SK-N-MC (cell line): ENCODE measurements at regions not wholly inside any gene's neighbourhood (a gene's known extent, or its start where the extent isn't known, plus 50 kb on each side); places are given as distances from the start of the nearest gene placed in this dataset.

Source experiments
- DNase-seq: peaks from one replicate; pipeline ENCODE4 v3.0.0-alpha.2; 2011; ENCODE audit warnings: low read depth, low spot score
- H3K27ac ChIP-seq: fragments of 200-600 bp; sonication (generic); 2 replicates; pipeline ENCODE4 v1.5.1; 2016; ENCODE audit warnings: mixed run types
- H3K36me3 ChIP-seq: fragments of 200-600 bp; sonication (generic); 2 replicates; pipeline ENCODE4 v1.6.1; 2017; ENCODE audit warnings: antibody characterized with exemption, low read length, mixed read lengths; ENCODE audit not compliant: insufficient read depth
- H3K4me3 ChIP-seq: fragments of 200-600 bp; sonication (generic); 2 replicates; pipeline ENCODE4 v1.5.1; 2016
- H3K9ac ChIP-seq: fragments of 200-600 bp; sonication (generic); 2 replicates; pipeline ENCODE4 v1.8.0; 2017; ENCODE audit warnings: mixed run types, mixed read lengths; ENCODE audit not compliant: insufficient read length
- H3K9me3 ChIP-seq: fragments of 200-600 bp; sonication (generic); 2 replicates; pipeline ENCODE4 v1.6.1; 2017; ENCODE audit warnings: low read depth, mild to moderate bottlenecking, antibody characterized with exemption, low read length, moderate library complexity, mixed read lengths
- EZH2 ChIP-seq: fragments of 200-600 bp; sonication (generic); IDR thresholded peaks from one replicate; pipeline ENCODE4 v1.6.1; 2017; ENCODE audit warnings: antibody characterized with exemption
- FOXP2 ChIP-seq: optimal IDR thresholded peaks from 2 replicates; pipeline ENCODE3; 2011; ENCODE audit warnings: mild to moderate bottlenecking, moderate library complexity; ENCODE audit not compliant: insufficient read depth; ENCODE audit errors: extremely low read length, control extremely low read depth
- POLR2AphosphoS5 ChIP-seq: IDR thresholded peaks from 2 replicates; pipeline ENCODE4 v1.6.1; 2012; ENCODE audit warnings: mild to moderate bottlenecking, low read depth, low read length, borderline replicate concordance

DNA sequence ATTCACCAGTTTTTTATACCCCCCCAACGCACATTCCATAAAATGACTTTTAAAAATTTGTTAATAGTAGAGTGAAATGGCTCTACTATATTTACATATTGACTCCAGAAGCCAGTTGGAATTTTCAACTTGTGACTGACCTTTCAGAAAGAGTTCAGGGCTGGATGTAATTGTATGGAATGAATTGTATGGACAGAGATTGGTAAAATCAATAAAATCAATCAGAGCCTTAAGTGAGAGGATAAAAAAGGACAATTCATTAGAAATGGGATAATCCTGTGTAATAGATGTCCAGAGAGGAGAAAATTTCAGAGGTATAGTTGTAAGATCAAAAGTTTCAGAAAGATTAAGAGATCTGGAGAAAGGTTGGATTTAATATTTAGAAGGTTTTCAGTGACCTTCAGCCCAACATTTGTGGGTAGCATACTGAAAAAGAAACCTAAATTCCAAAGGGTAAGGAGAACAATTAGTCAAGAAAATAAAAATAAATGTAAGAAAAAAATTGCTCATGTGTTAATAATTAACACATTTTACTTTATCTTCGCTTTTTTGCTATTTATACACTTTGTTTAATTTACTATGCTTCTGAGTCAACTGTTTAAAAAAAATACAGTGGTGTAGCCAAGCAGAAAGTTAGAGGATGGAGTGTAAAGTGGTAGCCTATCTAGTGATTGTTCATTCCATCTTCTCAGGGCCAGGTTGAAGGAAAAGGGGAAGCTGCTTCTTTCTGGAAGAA lies 385.4 kb upstream of the TMEFF2 start:
- Histone ChIP-seq H3K9ac (no peak overlapping the region), H3K4me3 (no peak overlapping the region), H3K9me3 (no peaks in the 10 kb centered on the region), H3K36me3 (no peaks in the 10 kb centered on the region), H3K27ac (no peak overlapping the region)
- DNase-seq, result no peak
- TF ChIP-seq EZH2 (no peak), FOXP2 (no peak)

DNA sequence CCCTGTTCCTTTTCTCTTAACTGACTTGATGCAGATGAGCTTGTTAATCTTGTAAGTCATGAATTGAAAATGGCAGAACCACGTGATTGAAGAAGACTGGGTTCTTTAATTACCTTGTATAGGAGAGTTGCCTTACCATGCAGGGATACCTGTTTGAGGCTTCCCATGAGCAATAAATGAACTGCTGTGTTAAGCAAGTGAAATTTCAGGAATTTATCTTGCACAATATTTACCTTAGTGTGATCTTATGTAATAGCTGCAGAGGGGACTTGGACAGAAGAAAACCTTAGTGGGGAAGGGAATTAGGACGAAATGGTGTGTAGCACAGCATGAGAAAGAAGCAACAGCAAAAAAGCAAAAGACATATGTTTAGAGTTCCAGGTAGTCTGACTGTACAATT lies 384.0 kb upstream of the TMEFF2 start:
- H3K9ac ChIP-seq, result no peak overlapping the region

DNA sequence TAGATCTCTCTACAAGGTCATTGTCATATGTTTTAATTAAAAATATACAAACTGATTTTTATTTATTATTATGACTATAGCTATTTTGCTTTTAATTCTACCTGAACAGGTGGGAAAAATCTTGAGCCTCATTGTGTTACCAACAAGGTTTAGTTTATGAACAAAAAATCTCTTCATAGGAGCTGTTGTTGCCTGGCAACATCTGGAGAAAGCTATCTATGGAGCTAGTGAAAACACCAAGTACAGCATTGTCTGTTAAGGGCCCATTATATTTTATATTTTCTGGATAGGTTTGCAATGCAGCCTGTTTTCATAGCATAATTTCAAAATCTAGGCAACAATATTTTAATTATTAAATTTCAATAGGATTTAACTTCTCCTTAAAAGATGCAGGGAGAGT lies 383.0 kb upstream of the TMEFF2 start:
- Histone ChIP-seq H3K36me3 (no peaks in the 10 kb centered on the region), H3K9me3 (no peaks in the 10 kb centered on the region), H3K4me3 (no peak overlapping the region), H3K9ac (no peak overlapping the region), H3K27ac (peak overlapping the region; percentile 4; the same call in 1 of the 2 replicates)
- no peak for DNase-seq
- TF ChIP-seq EZH2, result no peak
- no peak for TF ChIP-seq FOXP2
- no peak for TF ChIP-seq POLR2AphosphoS5

More for the DNA sequence above, 384.0 kb upstream of the TMEFF2 start:
- no peaks in the 10 kb centered on the region for H3K9me3 ChIP-seq
- peak overlapping the region; percentile 13; the same call in 1 of the 2 replicates for H3K27ac ChIP-seq
- no peak for DNase-seq
- H3K36me3 ChIP-seq, result no peaks in the 10 kb centered on the region
- TF ChIP-seq FOXP2, result no peak
- TF ChIP-seq POLR2AphosphoS5, result no peak
- TF ChIP-seq EZH2, result no peak
- H3K4me3 ChIP-seq, result peak overlapping the region; percentile 2

DNA sequence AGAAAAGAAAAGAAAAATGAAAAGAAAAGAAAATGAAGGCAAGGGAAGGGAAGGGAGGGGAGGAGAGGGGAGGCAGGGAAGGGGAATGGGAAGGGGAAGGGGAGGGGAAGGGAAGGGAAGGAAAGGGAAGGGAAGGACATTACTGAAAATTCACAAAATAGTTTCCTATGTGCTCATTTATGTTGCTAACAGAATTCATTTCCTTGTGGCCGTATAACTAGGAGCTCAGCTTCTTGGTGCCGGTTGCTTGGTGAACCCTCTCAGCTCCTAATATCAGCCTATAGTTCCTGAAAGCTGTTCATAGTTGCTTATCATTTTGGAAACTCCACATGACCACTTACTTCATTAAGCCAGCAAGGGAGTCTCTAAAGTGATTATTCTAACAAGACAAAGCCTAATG lies 379.8 kb upstream of the TMEFF2 start:
- no peak for DNase-seq
- no peaks in the 10 kb centered on the region for H3K36me3 ChIP-seq
- H3K4me3 ChIP-seq, result no peak overlapping the region
- no peak overlapping the region for H3K9ac ChIP-seq
- TF ChIP-seq EZH2 (no peak), FOXP2 (no peak), POLR2AphosphoS5 (no peak)
- H3K27ac ChIP-seq, result no peak overlapping the region
- H3K9me3 ChIP-seq, result no peaks in the 10 kb centered on the region

DNA sequence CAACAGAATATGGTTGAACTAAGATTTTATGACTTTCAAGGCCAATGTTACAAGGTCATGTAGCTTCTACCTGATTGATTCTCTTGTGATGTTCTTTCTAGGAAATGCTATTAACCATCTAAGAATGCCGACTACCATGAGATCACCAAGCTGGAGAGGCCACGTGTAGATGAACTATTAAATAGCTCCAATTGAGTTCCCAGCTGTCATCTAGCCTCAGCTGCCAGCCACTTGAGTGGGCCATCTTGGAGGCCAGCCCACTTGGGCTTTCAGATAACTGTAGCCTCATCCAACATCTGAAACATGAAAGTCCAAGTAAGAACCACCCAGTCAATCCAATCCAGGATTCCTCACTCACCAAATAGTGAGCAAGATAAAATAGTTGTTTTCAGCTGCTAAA lies 376.9 kb upstream of the TMEFF2 start:
- H3K27ac ChIP-seq, result no peak overlapping the region
- H3K4me3 ChIP-seq, result no peak overlapping the region
- H3K9me3 ChIP-seq, result no peaks in the 10 kb centered on the region
- TF ChIP-seq POLR2AphosphoS5 (no peak), EZH2 (no peak), FOXP2 (no peak)
- no peaks in the 10 kb centered on the region for H3K36me3 ChIP-seq
- DNase-seq, result no peak
- H3K9ac ChIP-seq, result no peak overlapping the region

DNA sequence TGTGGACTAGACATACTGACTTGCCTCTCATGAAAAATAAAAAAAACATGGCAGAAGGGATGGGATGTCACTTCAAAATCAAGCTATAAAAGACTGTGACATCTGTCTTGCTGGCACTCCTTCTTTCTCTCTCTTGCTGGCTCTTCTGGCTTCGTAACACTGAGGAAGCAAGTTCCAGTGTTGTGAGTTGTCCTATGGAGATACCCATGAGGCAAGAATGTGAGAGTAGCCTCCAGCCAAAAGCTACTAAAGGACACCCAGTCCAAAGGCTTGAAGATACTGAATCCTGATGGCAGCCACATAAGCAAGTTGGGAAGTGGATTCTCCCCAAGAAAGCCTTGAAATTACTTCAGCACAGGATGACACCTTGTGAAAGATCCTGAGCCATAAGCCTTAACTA lies 376.1 kb upstream of the TMEFF2 start:
- no peaks in the 10 kb centered on the region for H3K36me3 ChIP-seq
- H3K9me3 ChIP-seq, result no peaks in the 10 kb centered on the region
- DNase-seq, result no peak
- no peak overlapping the region for H3K9ac ChIP-seq
- H3K27ac ChIP-seq, result no peak overlapping the region
- no peak for TF ChIP-seq FOXP2
- no peak for TF ChIP-seq POLR2AphosphoS5
- no peak for TF ChIP-seq EZH2
- no peak overlapping the region for H3K4me3 ChIP-seq

DNA sequence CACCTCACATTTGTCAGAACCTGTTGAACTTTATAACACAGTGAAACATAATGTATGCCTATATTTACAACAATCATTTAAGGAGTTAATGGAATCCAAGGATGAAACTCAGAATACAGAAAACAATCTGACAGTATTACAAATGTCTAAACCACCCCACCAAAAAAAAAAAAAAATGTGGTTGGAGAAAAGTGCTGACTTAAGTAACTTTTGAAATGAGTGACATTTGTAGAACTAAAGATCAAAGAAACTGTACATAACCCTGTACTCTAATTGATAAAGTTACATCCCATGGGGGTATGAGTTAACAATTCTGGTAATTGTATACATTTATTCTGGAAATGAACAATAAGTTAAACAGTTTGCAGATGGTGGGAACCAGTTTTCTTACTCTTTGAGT lies 372.1 kb upstream of the TMEFF2 start:
- Histone ChIP-seq H3K27ac (no peak overlapping the region), H3K9ac (no peak overlapping the region), H3K36me3 (no peaks in the 10 kb centered on the region), H3K4me3 (no peak overlapping the region), H3K9me3 (no peaks in the 10 kb centered on the region)
- no peak for TF ChIP-seq EZH2
- TF ChIP-seq POLR2AphosphoS5, result no peak
- no peak for TF ChIP-seq FOXP2
- no peak for DNase-seq

DNA sequence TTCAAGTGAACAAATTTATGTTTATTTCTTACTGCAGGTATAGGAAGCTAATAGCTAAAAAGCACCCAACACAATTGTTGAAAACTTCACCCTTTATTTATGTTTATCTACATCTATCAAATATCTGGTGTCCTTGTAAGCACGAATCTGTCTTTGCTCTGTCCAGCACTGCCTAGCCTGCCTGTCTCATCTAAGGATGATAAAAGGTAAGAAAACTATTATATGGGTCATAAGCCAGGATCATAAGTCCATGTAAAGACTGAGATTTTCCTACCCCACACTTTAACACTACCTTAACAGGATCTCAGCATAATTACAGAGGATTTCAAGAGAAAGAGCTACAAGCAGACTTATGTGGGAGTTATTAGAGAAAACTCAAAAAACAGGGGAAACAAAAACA lies 365.6 kb upstream of the TMEFF2 start:
- no peaks in the 10 kb centered on the region for H3K36me3 ChIP-seq
- DNase-seq, result no peak
- H3K27ac ChIP-seq, result no peak overlapping the region
- no peak overlapping the region for H3K9ac ChIP-seq
- H3K4me3 ChIP-seq, result no peak overlapping the region
- no peak for TF ChIP-seq EZH2
- TF ChIP-seq POLR2AphosphoS5, result no peak
- TF ChIP-seq FOXP2, result no peak
- H3K9me3 ChIP-seq, result no peaks in the 10 kb centered on the region

DNA sequence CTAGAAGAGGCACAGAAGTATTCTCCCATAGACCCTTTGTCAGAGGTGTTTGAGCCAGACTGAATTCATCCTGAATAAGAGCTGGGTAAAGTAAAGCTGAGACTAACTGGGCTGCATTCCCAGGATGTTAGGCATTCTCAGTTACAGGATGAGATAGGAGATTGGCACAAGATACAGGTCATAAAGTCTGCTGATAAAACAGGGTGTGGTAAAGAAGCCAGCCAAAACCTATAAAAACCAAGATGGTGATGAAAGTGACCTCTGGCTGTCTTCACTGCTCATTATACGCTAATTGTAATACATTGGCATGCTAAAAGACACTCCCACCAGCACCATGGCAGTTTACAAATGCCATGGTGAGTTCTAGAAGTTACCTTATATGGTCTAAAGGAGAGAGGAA lies 364.9 kb upstream of the TMEFF2 start:
- no peaks in the 10 kb centered on the region for H3K9me3 ChIP-seq
- no peak overlapping the region for H3K9ac ChIP-seq
- no peak for DNase-seq
- H3K27ac ChIP-seq, result no peak overlapping the region
- no peak overlapping the region for H3K4me3 ChIP-seq
- TF ChIP-seq EZH2, result no peak
- no peak for TF ChIP-seq FOXP2
- H3K36me3 ChIP-seq, result no peaks in the 10 kb centered on the region
